Loucy (cell line): ENCODE measurements at regions not wholly inside any gene's neighbourhood (a gene's known extent, or its start where the extent isn't known, plus 50 kb on each side); places are given as distances from the start of the nearest gene placed in this dataset.

Source experiments
- H2AFZ ChIP-seq: fragments of 200-600 bp; sonication (generic); 2 replicates; pipeline ENCODE4 v1.6.0; 2016; ENCODE audit warnings: antibody characterized with exemption, mild to moderate bottlenecking, low read length, moderate library complexity
- H3F3A ChIP-seq: fragments of 200-600 bp; 2 replicates; pipeline ENCODE4 v1.6.0; 2016; ENCODE audit warnings: antibody characterized with exemption, low read depth, mild to moderate bottlenecking
- H3K27me3 ChIP-seq: fragments of 200-600 bp; sonication (generic); 2 replicates; pipeline ENCODE4 v1.6.1; 2014; ENCODE audit warnings: low read length, mild to moderate bottlenecking; ENCODE audit not compliant: insufficient read depth, poor library complexity, severe bottlenecking
- H3K36me3 ChIP-seq: fragments of 200-600 bp; sonication (generic); 2 replicates; pipeline ENCODE4 v1.6.1; 2016; ENCODE audit warnings: low read length; ENCODE audit not compliant: insufficient read depth
- H3K4me1 ChIP-seq: fragments of 200-600 bp; sonication (generic); 2 replicates; pipeline ENCODE4 v1.5.1; 2014; ENCODE audit warnings: low read length, mild to moderate bottlenecking; ENCODE audit not compliant: insufficient read depth, poor library complexity, severe bottlenecking
- H3K4me2 ChIP-seq: fragments of 200-600 bp; sonication (generic); 2 replicates; pipeline ENCODE4 v1.6.0; 2014; ENCODE audit warnings: antibody characterized with exemption, low read length, low read depth, mild to moderate bottlenecking; ENCODE audit not compliant: poor library complexity, severe bottlenecking
- H3K4me3 ChIP-seq: fragments of 200-600 bp; sonication (generic); 2 replicates; pipeline ENCODE4 v1.5.1; 2014; ENCODE audit warnings: low read length, mild to moderate bottlenecking, mixed read lengths; ENCODE audit not compliant: poor library complexity, severe bottlenecking
- H3K79me2 ChIP-seq: fragments of 200-600 bp; sonication (generic); 2 replicates; pipeline ENCODE4 v1.6.1; 2014; ENCODE audit warnings: low read length; ENCODE audit not compliant: insufficient read depth
- H3K9ac ChIP-seq: fragments of 200-600 bp; sonication (generic); 2 replicates; pipeline ENCODE4 v1.6.0; 2014; ENCODE audit warnings: mild to moderate bottlenecking, low read depth, low read length, moderate library complexity; ENCODE audit not compliant: poor library complexity, severe bottlenecking
- H3K9me2 ChIP-seq: fragments of 200-600 bp; sonication (generic); replicated peaks from 2 replicates; pipeline ENCODE4 v1.6.1; 2016; ENCODE audit warnings: low read depth, low read length, mixed read lengths
- H3K9me3 ChIP-seq: fragments of 200-600 bp; sonication (generic); 2 replicates; pipeline ENCODE4 v1.6.1; 2014; ENCODE audit warnings: mild to moderate bottlenecking, antibody characterized with exemption, low read length, low read depth; ENCODE audit not compliant: insufficient read depth
- H4K20me1 ChIP-seq: fragments of 200-600 bp; sonication (generic); 2 replicates; pipeline ENCODE4 v1.6.0; 2014; ENCODE audit warnings: antibody characterized with exemption, low read length, mild to moderate bottlenecking; ENCODE audit not compliant: insufficient read depth, poor library complexity, severe bottlenecking
- CTCF ChIP-seq: fragments of 200-600 bp; sonication (generic); conservative IDR thresholded peaks from 2 replicates; pipeline ENCODE4 v1.5.1; 2014; ENCODE audit warnings: mild to moderate bottlenecking, antibody characterized with exemption, low read length
- EZH2phosphoT487 ChIP-seq: fragments of 200-600 bp; IDR thresholded peaks from 2 replicates; pipeline ENCODE4 v1.6.1; 2018; ENCODE audit warnings: antibody characterized with exemption, mild to moderate bottlenecking, moderate library complexity, borderline replicate concordance

GRCh38 chr5:67293226-67293625 is 96.6 kb upstream of the CD180 start:
- no peaks in the 10 kb centered on the region for H3K36me3 ChIP-seq
- H3K4me3 ChIP-seq, result no peak overlapping the region
- no peaks in the 10 kb centered on the region for H3K9me2 ChIP-seq
- peak overlapping the region; percentile 11 for H3K4me2 ChIP-seq
- no peaks in the 10 kb centered on the region for H3F3A ChIP-seq
- no peak for TF ChIP-seq CTCF
- no peak for TF ChIP-seq EZH2phosphoT487
- H3K9me3 ChIP-seq, result no peaks in the 10 kb centered on the region
- no peak overlapping the region for H3K9ac ChIP-seq
- H3K79me2 ChIP-seq, result no peaks in the 10 kb centered on the region
- H3K27me3 ChIP-seq, result no peaks in the 10 kb centered on the region
- peaks cover 9% of the 10 kb centered on the region for H3K4me1 ChIP-seq
- H4K20me1 ChIP-seq, result no peaks in the 10 kb centered on the region
- H2AFZ ChIP-seq, result peak overlapping the region; percentile 16; the same call in 1 of the 2 replicates

GRCh38 chr5:67292201-67292940 is 95.8 kb upstream of the CD180 start:
- no peaks in the 10 kb centered on the region for H3K79me2 ChIP-seq
- no peaks in the 10 kb centered on the region for H3F3A ChIP-seq
- H3K27me3 ChIP-seq, result no peaks in the 10 kb centered on the region
- H3K9me3 ChIP-seq, result no peaks in the 10 kb centered on the region
- peaks cover 9% of the 10 kb centered on the region for H3K4me1 ChIP-seq
- TF ChIP-seq EZH2phosphoT487 (no peak), CTCF (no peak)
- H3K4me2 ChIP-seq, result peak overlapping the region; percentile 11
- peak overlapping the region; percentile 6; the same call in 1 of the 2 replicates for H2AFZ ChIP-seq
- no peak overlapping the region for H3K4me3 ChIP-seq
- H3K9ac ChIP-seq, result no peak overlapping the region
- no peaks in the 10 kb centered on the region for H4K20me1 ChIP-seq
- H3K36me3 ChIP-seq, result no peaks in the 10 kb centered on the region
- H3K9me2 ChIP-seq, result no peaks in the 10 kb centered on the region

GRCh38 chr5:67291671-67292070 is 95.1 kb upstream of the CD180 start:
- H4K20me1 ChIP-seq, result no peaks in the 10 kb centered on the region
- H3K9me3 ChIP-seq, result no peaks in the 10 kb centered on the region
- H3K9ac ChIP-seq, result no peak overlapping the region
- H3K9me2 ChIP-seq, result no peaks in the 10 kb centered on the region
- no peaks in the 10 kb centered on the region for H3F3A ChIP-seq
- H3K79me2 ChIP-seq, result no peaks in the 10 kb centered on the region
- H2AFZ ChIP-seq, result no peak overlapping the region
- no peaks in the 10 kb centered on the region for H3K27me3 ChIP-seq
- TF ChIP-seq CTCF, result no peak
- TF ChIP-seq EZH2phosphoT487, result no peak
- H3K4me2 ChIP-seq, result no peak overlapping the region
- H3K4me1 ChIP-seq, result peaks cover 9% of the 10 kb centered on the region
- no peak overlapping the region for H3K4me3 ChIP-seq
- H3K36me3 ChIP-seq, result no peaks in the 10 kb centered on the region
